RWPE2 (cell line): ENCODE measurements at regions not wholly inside any gene's neighbourhood (a gene's known extent, or its start where the extent isn't known, plus 50 kb on each side); places are given as distances from the start of the nearest gene placed in this dataset.

Experiments used
- ATAC-seq: fragments of 200-7000 bp; cut with Tn5 transposase; 3 replicates; pipeline ENCODE4 v1.9.1; 2021; ENCODE audit warnings: low read depth
- DNase-seq: peaks from one replicate; pipeline ENCODE4 v3.0.0-alpha.2; 2020; ENCODE audit warnings: low spot score
- H3K27ac ChIP-seq: fragments of 450-650 bp; 2 replicates; pipeline ENCODE4 v1.5.1; 2017; ENCODE audit warnings: mild to moderate bottlenecking; ENCODE audit not compliant: poor library complexity, severe bottlenecking
- H3K27me3 ChIP-seq: fragments of 250-450 bp; sonication (Bioruptor Pico); 2 replicates; pipeline ENCODE4 v1.5.1; 2021; ENCODE audit warnings: mild to moderate bottlenecking, moderate library complexity; ENCODE audit not compliant: insufficient read depth, poor library complexity, severe bottlenecking
- H3K36me3 ChIP-seq: fragments of 250-450 bp; sonication (Bioruptor Pico); 2 replicates; pipeline ENCODE4 v1.5.1; 2020; ENCODE audit warnings: low read depth, mild to moderate bottlenecking, moderate library complexity
- H3K4me1 ChIP-seq: fragments of 250-450 bp; sonication (Bioruptor Pico); 2 replicates; pipeline ENCODE4 v1.5.1; 2021; ENCODE audit warnings: mild to moderate bottlenecking, moderate library complexity; ENCODE audit not compliant: insufficient read depth, poor library complexity, severe bottlenecking
- H3K4me3 ChIP-seq: fragments of 250-450 bp; sonication (Bioruptor Pico); 2 replicates; pipeline ENCODE4 v1.5.1; 2021; ENCODE audit warnings: mild to moderate bottlenecking, moderate library complexity; ENCODE audit not compliant: severe bottlenecking
- H3K9me3 ChIP-seq: fragments of 250-450 bp; sonication (Bioruptor Pico); 2 replicates; pipeline ENCODE4 v1.5.1; 2021; ENCODE audit warnings: mild to moderate bottlenecking, moderate library complexity; ENCODE audit not compliant: severe bottlenecking
- TF ChIP-seq, protein P1 (sequence below): fragments of 450-650 bp; IDR thresholded peaks from one replicate; pipeline ENCODE4 v1.5.1; 2017; ENCODE audit warnings: mild to moderate bottlenecking, moderate library complexity; ENCODE audit not compliant: poor library complexity, severe bottlenecking

DNA sequence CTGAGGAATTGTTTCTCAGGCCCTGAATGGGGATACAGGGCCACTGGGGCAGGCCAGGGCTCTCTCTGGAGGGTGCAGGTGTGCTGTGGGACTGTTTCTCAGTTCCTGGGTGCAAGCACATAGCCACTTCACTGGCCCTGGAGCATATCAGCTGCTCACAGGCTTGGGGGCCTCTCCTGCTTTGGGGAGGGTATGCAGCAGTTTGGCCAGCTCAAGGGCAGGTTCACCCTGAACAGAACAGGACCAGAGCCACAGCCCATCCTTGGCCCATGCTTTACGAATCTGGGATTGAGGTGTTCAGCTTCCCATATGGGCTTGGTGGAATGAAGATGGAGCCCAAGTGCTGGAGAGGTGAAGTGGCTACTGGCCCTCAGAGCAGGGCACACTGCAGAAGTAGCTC lies 186.5 kb downstream of the FBXO8 start:
- no peak overlapping the region for H3K4me3 ChIP-seq
- H3K27ac ChIP-seq = no peak overlapping the region
- H3K36me3 ChIP-seq = no peaks in the 10 kb centered on the region
- H3K9me3 ChIP-seq = no peaks in the 10 kb centered on the region
- no peaks in the 10 kb centered on the region for H3K4me1 ChIP-seq
- TF ChIP-seq, protein P1, sequence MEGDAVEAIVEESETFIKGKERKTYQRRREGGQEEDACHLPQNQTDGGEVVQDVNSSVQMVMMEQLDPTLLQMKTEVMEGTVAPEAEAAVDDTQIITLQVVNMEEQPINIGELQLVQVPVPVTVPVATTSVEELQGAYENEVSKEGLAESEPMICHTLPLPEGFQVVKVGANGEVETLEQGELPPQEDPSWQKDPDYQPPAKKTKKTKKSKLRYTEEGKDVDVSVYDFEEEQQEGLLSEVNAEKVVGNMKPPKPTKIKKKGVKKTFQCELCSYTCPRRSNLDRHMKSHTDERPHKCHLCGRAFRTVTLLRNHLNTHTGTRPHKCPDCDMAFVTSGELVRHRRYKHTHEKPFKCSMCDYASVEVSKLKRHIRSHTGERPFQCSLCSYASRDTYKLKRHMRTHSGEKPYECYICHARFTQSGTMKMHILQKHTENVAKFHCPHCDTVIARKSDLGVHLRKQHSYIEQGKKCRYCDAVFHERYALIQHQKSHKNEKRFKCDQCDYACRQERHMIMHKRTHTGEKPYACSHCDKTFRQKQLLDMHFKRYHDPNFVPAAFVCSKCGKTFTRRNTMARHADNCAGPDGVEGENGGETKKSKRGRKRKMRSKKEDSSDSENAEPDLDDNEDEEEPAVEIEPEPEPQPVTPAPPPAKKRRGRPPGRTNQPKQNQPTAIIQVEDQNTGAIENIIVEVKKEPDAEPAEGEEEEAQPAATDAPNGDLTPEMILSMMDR = no peak
- no peaks in the 10 kb centered on the region for H3K27me3 ChIP-seq
- ATAC-seq (no peak), DNase-seq (no peak)

DNA sequence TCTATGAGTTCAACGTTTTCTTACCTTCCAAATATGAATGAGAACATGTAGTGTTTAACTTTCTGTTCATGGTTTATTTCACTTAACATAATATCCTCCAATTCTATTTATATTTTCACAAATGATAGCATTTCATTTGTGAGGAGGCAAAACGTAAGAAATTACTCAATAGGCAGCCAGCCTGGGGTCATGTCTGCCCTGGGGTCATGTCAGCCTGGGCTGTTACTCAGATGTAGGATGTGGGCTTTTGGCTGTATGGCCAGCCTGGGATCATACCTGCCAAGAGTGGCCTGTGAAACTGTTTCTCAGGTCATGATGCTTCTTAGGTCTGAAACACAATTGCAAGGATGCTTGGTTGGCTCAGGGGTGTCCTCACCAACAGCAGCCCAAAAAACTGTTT lies 187.0 kb downstream of the FBXO8 start:
- Histone ChIP-seq H3K27me3 (no peaks in the 10 kb centered on the region), H3K4me3 (no peak overlapping the region), H3K9me3 (no peaks in the 10 kb centered on the region), H3K27ac (no peak overlapping the region), H3K36me3 (no peaks in the 10 kb centered on the region), H3K4me1 (no peaks in the 10 kb centered on the region)
- DNase-seq (no peak), ATAC-seq (no peak)
- TF ChIP-seq, protein P1 = no peak

DNA sequence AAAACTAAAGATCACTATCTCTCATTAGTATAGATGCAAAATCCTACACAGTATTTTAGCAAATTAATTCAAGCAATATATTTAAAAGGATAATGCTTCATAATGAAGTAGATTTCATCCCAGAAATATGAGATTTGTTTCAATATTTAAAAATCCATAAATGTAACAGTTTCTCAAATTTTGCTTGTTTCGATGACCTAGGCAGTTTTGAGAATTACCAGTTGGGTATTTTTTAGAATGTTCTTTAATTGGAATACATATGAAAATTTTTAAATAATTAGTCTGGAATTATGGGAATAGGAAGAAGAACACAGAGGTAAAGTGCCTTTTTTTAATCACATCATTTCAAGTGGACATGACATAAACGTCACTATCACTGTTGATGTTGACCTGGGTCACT lies 192.3 kb downstream of the FBXO8 start:
- Histone ChIP-seq H3K9me3 (no peaks in the 10 kb centered on the region), H3K27ac (no peak overlapping the region), H3K4me3 (no peak overlapping the region), H3K27me3 (no peaks in the 10 kb centered on the region), H3K4me1 (no peaks in the 10 kb centered on the region), H3K36me3 (no peaks in the 10 kb centered on the region)
- no peak for DNase-seq
- ATAC-seq = no peak
- TF ChIP-seq, protein P1 = no peak

DNA sequence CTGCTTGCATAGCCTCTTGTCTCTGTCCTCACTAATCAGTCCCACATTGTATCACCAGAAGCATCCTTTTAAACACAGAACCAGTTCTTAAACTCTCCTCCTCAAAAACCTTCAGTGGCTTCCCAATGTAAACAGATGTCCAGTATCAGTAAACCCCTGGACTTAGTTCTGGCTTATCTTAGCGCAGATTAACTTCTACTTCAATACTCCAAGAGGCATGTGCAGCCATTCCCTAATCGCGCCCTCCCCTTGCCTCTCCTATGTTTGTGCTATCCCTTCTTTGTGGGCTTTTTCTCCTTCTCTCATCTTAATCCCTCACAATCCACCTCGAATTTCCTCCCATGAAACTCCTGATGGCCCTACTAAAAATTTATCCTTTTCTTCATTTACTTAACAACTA lies 193.8 kb downstream of the FBXO8 start:
- Histone ChIP-seq H3K27me3 (no peaks in the 10 kb centered on the region), H3K4me3 (no peak overlapping the region), H3K9me3 (no peaks in the 10 kb centered on the region), H3K27ac (no peak overlapping the region), H3K4me1 (no peaks in the 10 kb centered on the region), H3K36me3 (no peaks in the 10 kb centered on the region)
- TF ChIP-seq, protein P1 = no peak
- no peak for DNase-seq
- ATAC-seq = no peak

DNA sequence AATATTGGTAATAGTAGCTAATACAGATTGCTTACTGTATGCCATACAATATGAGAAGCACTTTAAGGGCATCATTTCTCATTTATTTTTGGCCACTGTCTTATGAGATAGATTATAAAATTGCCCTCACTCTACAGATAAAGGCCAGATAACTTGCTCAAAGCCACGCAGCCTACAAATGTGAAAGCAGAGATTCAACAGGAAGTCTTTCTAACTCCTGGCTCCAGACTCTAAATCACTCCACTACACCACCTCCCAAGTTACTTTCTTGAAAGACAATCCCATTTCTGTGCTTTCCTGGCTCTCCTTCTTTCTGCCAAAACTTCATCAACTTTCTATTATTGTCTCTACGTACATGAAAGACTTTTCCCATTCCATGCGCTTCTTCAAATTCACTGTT lies 194.7 kb downstream of the FBXO8 start:
- TF ChIP-seq, protein P1 = no peak
- ATAC-seq (no peak), DNase-seq (no peak)
- H3K4me1 ChIP-seq = no peaks in the 10 kb centered on the region
- no peaks in the 10 kb centered on the region for H3K36me3 ChIP-seq
- no peak overlapping the region for H3K4me3 ChIP-seq
- H3K27me3 ChIP-seq = no peaks in the 10 kb centered on the region
- no peak overlapping the region for H3K27ac ChIP-seq
- H3K9me3 ChIP-seq = no peaks in the 10 kb centered on the region
